Right lobe of liver (tissue), 6 donors: ENCODE measurements at regions not wholly inside any gene's neighbourhood (a gene's known extent, or its start where the extent isn't known, plus 50 kb on each side); places are given as distances from the start of the nearest gene placed in this dataset.

ENCODE experiments used
- ATAC-seq, 4 donors: fragments of 200-7000 bp; cut with Tn5 transposase; one replicate each; pipeline ENCODE4 v1.9.1; 2020; ENCODE audit warnings: mild to moderate bottlenecking in 4 of 4, moderate library complexity in 4 of 4
- DNase-seq, 3 donors: peaks; one replicate each; pipeline ENCODE4 v3.0.0-alpha.2; 2020
- H3K27ac ChIP-seq, 3 donors: fragments of 200-600 bp; one replicate each; pipeline ENCODE4 v1.8.0; 2022
- H3K27me3 ChIP-seq, 2 donors: fragments of 200-600 bp; one replicate each; pipeline ENCODE4 v1.8.0; 2022
- H3K36me3 ChIP-seq, 4 donors: fragments of 200-600 bp; sonication (generic) in 1 of 4; one replicate each; pipeline versions ENCODE4 v1.5.1 to v1.8.0; 2017 to 2022; ENCODE audit warnings: control low read depth in 1 of 4
- H3K4me1 ChIP-seq, 4 donors: fragments of 200-600 bp; sonication (generic) in 1 of 4; one replicate each; pipeline versions ENCODE4 v1.5.1 to v1.8.0; 2017 to 2022; ENCODE audit warnings: control low read depth in 1 of 4
- H3K4me3 ChIP-seq, 3 donors: fragments of 200-600 bp; one replicate each; pipeline ENCODE4 v1.8.0; 2022
- H3K9me3 ChIP-seq, 4 donors: fragments of 200-600 bp; sonication (generic) in 1 of 4; one replicate each; pipeline versions ENCODE4 v1.5.1 to v1.8.0; 2017 to 2022; ENCODE audit warnings: control low read depth in 1 of 4
- CTCF ChIP-seq, 4 donors: fragments of 200-600 bp in 3 of 4; fragments of 450-650 bp in 1 of 4; IDR thresholded peaks; one replicate each; pipeline versions ENCODE4 v1.5.1 to v1.8.0; 2016 to 2022; ENCODE audit warnings: antibody characterized with exemption in 4 of 4, mild to moderate bottlenecking in 2 of 4
- POLR2A ChIP-seq: fragments of 450-650 bp; IDR thresholded peaks from one replicate; pipeline ENCODE4 v1.6.1; 2017; ENCODE audit warnings: antibody characterized with exemption, mild to moderate bottlenecking
- WGBS: methylation state at CpG from one replicate; pipeline ENCODE4 v1.1.6; 2018; ENCODE audit warnings: low coverage, low lambda C conversion rate; ENCODE audit not compliant: insufficient coverage; ENCODE audit errors: missing lambda C conversion rate; 5-methylcytosine and 5-hydroxymethylcytosine counted together
- intact Hi-C, 2 donors: fragments of 100-400 bp; cut with DNase I; formaldehyde crosslinking; loops; one replicate each; pipeline versions ENCODE4 v1.11.2 to v1.14.1; 2022
- donor health status: DM: no; HTN: yes; CAD: no.
- donor health status: DM: no; HTN: no; CAD: no.
- donor health status: DM: no; HTN: no; CAD: no.
- donor health status: DM: no; HTN: yes; CAD: no.
- donor health status: DM: no; HTN: yes; CAD: no.

DNA sequence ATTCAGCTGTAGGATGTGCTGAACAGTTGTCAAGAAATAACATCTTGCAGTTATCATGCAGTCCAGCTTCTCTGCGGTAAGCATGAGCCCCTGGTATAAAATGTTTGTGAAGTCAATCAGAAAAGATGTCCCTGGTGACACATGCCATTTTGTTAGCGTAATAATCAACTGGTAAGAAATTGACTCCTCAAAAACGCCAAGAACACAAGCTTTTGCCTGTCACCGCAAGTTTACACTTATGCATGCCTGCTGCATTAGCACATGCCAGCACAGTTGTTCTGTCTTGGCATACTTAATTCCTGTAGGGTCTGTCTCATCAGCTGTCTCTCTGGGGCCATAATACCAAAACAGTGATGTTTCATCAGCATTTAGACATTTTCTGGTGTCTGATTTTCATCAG, 524.8 kb upstream of the DSEL start:
- no peak overlapping the region for H3K4me3 ChIP-seq
- H3K27me3 ChIP-seq, result no peaks in the 10 kb centered on the region
- TF ChIP-seq POLR2A, result no peak
- no peak for TF ChIP-seq CTCF (IDR thresholded peaks at IDR 0.05)
- H3K27ac ChIP-seq, result no peak overlapping the region
- intact Hi-C loops, result no loop called here
- no peaks in the 10 kb centered on the region for H3K4me1 ChIP-seq
- H3K9me3 ChIP-seq, result no peaks in the 10 kb centered on the region
- WGBS, result 86% methylated on average over 4 of the region's 4 CpGs
- no peak for ATAC-seq
- DNase-seq, result no peak
- H3K36me3 ChIP-seq, result no peaks in the 10 kb centered on the region

DNA sequence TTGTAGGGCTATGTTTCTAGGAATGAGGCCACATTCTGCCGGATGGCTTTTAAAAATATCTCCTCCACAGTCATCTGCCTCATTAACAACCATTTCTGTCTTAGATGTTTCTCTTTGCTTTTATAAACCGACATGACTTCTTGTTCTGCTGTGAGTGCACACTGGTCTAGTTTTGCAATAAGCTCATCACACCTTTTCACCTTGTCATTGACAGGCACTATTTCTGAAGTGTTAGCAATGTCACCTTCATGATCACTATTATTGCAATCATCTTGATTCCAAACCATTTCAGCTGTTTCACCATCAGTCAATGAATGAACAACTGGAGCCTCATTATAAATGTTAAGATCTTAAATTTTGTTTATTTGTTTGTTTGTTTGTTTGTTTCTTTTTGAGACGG, 523.7 kb upstream of the DSEL start:
- WGBS, result 48% methylated on average over 3 of the region's 3 CpGs
- Histone ChIP-seq H3K27ac (no peak overlapping the region), H3K9me3 (no peaks in the 10 kb centered on the region), H3K4me1 (no peaks in the 10 kb centered on the region), H3K4me3 (no peak overlapping the region), H3K36me3 (no peaks in the 10 kb centered on the region), H3K27me3 (no peaks in the 10 kb centered on the region)
- intact Hi-C loops, result no loop called here
- TF ChIP-seq CTCF (IDR thresholded peaks at IDR 0.05) (no peak), POLR2A (no peak)
- DNase-seq (no peak), ATAC-seq (no peak)

DNA sequence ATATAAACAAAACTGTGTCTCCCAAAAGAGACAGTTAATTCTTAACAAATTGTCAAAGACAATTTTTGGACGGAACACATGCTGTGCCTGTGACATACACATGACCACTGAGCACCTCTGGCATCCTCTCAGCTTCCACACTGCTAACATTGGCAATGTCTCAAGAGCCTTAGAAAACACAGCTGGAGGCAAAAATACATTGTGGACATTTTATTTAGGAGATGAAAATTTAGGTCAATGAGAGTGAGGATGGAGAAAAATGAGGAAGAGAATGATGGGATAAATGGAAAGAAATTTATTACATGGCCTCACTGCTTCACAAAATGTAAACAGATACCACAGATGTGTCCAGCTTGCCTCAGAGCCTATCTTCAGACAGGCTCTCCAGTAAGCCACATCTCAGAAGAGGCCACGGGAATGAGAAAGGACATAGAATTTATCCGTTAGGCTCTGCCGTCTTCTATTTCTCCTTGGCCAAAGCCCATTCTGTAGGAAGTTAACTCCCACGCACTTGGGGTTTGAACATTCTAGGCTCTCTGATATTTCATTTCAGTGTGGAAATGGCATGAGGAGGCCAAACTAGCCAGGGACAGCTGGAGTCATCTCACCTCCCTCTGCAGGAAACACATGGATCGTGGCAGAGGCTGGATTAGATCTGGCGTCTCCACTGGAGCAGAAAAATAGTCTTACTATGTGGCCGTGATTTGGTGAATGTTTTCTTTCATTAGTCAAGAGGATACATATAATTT, 519.4 kb upstream of the DSEL start:
- H3K27me3 ChIP-seq, result no peaks in the 10 kb centered on the region
- H3K9me3 ChIP-seq, result no peaks in the 10 kb centered on the region
- no peaks in the 10 kb centered on the region for H3K4me1 ChIP-seq
- no peak overlapping the region for H3K4me3 ChIP-seq
- 43% methylated on average over 8 of the region's 8 CpGs for WGBS
- H3K36me3 ChIP-seq, result no peaks in the 10 kb centered on the region
- no peak overlapping the region for H3K27ac ChIP-seq
- ATAC-seq (peak in 1 of 4 donors; percentile 11), DNase-seq (no peak)
- TF ChIP-seq POLR2A (no peak), CTCF (IDR thresholded peaks at IDR 0.05) (no peak)
- intact Hi-C loops, result no loop called here

DNA sequence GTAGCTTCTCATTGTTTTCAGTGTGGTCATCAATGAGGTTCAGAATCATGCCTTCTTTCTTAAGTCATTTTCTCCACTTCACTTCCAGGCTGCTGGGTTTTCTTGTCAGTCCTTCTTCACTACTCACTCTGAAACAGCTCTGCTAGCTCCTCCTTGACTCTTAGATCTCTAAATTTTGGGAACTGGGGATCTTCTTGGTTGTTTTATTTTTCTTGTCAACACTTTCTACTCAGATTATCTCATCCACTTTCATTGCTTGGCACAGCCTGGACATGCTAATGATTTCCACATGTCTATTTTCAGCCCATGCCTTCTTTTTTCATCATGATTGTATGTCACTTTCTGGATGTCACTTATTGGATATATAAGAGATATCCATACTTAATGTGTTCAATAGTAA, 517.8 kb upstream of the DSEL start:
- Histone ChIP-seq H3K4me3 (no peak overlapping the region), H3K36me3 (no peaks in the 10 kb centered on the region), H3K4me1 (no peaks in the 10 kb centered on the region), H3K27me3 (no peaks in the 10 kb centered on the region), H3K27ac (no peak overlapping the region), H3K9me3 (no peaks in the 10 kb centered on the region)
- TF ChIP-seq CTCF (IDR thresholded peaks at IDR 0.05) (no peak), POLR2A (no peak)
- ATAC-seq (no peak), DNase-seq (no peak)
- intact Hi-C loops, result no loop called here

- Histone ChIP-seq H3K36me3 (no peaks in the 10 kb centered on the region), H3K27me3 (no peaks in the 10 kb centered on the region)
- DNase-seq, result no peak
Measured at GRCh38 chr18:68033466-68033865, 516.9 kb upstream of the DSEL start.

More at GRCh38 chr18:68033466-68033865, 516.9 kb upstream of the DSEL start:
- TF ChIP-seq POLR2A (no peak), CTCF (IDR thresholded peaks at IDR 0.05) (no peak)
- intact Hi-C loops, result no loop called here
- 14% methylated on average over 5 of the region's 5 CpGs for WGBS
- H3K4me1 ChIP-seq, result no peaks in the 10 kb centered on the region
- H3K4me3 ChIP-seq, result no peak overlapping the region
- no peak for ATAC-seq
- H3K27ac ChIP-seq, result no peak overlapping the region
- H3K9me3 ChIP-seq, result no peaks in the 10 kb centered on the region
